Cardiac fibroblast (primary cell): ENCODE measurements at regions not wholly inside any gene's neighbourhood (a gene's known extent, or its start where the extent isn't known, plus 50 kb on each side); places are given as distances from the start of the nearest gene placed in this dataset.
"Not testable (repeated sequence)": the region's sequence is repeated elsewhere in the genome, so short reads cannot be mapped to it uniquely, and the experiment has no call there.

ENCODE experiments used
- DNase-seq, 2 donors: peaks; one replicate each; pipeline versions ENCODE4 v3.0.0 to v3.0.0-alpha.2; 2010; ENCODE audit warnings: low read depth in 2 of 2
- H3K4me3 ChIP-seq, 2 donors: replicated peaks in 1 of 2; 1 replicate in 1 of 2; 2 replicates in 1 of 2; pipeline ENCODE4 v1.5.1; 2011; ENCODE audit warnings: low read depth in 2 of 2, low read length in 2 of 2, mild to moderate bottlenecking in 2 of 2, moderate library complexity in 1 of 2

DNA sequence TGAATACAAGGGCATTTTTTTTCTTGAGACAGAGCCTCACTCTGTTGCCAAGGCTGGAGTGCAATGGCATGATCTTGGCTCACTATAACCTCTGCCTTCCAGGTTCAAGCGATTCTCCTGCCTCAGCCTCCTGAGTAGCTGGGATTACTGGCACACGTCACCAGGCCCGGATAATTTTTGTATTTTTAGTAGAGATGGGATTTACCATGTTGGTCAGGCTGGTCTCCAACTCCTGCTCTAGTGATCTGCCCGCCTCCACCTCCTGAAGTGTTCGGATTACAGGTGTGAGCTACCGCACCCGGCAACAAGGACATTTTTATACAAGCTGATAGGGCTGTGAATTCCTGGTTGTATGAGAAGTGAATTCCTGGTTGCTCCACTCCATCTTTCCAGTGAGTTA lies 577.7 kb upstream of the TPTE start:
- not testable (repeated sequence) for H3K4me3 ChIP-seq, DNase-seq

DNA sequence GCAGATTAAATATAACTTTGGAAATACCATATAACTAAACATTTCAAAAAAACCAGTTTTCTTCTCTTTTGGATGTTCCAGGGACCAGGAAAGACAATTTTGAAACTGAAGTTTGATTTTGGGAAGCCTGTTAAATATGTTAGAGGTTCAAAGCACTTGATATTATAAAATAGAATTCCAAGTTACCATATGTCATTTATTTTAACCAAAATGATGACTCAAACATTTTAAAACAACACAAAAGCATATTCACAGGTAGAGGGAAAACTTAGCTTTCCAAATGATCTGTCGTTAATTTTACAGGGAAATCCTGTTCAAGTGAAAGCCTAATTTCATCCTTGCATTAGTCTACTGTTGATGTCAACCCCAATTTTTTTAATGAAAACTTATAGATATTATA lies 575.3 kb upstream of the TPTE start:
- not testable (repeated sequence) for H3K4me3 ChIP-seq, DNase-seq

DNA sequence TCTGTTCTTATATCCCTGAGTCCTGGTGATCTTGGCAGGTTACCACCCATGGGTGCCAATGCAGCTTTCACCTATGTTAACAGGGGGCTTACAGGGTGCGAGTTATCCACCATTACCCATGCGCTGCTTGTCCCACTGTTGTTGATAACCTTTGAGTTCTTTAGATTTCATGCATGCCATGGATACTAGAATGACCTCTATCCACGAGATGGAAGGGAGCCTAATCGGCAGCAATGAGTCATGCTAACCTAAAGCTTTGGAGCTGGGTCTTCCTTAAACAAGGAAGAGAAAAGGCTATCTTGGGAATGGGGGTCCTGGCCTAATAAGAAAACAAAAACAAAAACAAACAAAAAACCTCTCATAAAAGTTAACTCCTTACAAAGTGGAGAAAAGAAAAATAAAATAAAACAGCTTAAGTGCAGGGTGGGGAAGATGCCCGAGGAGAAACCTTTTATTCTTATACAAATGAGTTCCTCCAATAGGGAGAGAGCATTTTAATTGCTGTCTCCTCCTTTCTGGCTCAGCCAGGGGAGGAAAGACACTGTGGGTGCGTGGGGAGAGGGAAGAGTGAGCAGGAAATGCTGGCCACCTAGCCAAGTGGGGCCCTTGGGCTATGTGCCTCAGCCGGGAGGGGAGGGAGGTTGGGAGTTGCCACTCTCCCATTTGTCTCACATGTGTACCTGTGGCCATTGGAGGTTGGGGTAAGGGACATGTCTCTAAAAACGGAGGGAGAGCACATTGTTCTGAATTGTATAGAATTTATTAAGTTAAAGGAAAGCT lies 571.7 kb upstream of the TPTE start:
- not testable (repeated sequence) for DNase-seq, H3K4me3 ChIP-seq

DNA sequence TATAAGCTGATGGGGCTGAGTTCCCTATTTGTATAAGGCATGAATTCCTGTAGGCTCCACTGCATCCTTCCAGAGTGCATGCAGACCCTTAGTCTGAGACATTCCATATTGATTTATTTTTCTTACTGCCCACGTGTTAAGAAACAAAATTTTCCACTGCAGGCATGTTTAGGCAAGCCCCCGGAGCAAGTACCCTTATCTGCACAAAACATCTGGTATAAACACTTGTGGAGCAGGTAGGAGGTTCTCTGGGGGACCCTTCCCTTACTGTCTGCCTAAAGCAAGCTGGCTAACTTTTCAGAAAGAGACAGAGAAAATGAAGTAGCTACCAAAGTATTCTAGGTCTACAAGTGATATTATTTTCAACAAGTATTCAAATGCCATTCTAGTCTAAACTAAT lies 571.0 kb upstream of the TPTE start:
- not testable (repeated sequence) for H3K4me3 ChIP-seq, DNase-seq

DNA sequence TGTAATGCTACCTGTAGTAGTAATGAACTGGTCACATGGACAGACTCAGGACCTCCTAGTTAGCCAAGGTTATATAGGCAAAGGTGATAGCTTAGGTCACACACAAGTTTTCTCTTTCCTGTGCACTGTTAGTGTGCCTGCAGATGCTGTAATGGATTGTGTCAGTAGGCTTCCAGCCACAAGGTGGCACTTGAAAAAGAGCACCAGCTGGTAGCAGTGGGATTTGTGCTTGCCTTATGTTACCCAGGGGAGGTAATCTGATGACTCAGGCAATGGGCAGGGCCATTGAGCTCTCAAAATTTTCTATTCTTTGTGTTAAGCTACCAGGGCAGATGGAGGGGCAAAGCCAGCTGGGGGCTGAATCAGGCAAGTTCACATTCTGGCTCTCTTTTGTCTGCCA lies 562.6 kb upstream of the TPTE start:
- not testable (repeated sequence) for H3K4me3 ChIP-seq, DNase-seq

DNA sequence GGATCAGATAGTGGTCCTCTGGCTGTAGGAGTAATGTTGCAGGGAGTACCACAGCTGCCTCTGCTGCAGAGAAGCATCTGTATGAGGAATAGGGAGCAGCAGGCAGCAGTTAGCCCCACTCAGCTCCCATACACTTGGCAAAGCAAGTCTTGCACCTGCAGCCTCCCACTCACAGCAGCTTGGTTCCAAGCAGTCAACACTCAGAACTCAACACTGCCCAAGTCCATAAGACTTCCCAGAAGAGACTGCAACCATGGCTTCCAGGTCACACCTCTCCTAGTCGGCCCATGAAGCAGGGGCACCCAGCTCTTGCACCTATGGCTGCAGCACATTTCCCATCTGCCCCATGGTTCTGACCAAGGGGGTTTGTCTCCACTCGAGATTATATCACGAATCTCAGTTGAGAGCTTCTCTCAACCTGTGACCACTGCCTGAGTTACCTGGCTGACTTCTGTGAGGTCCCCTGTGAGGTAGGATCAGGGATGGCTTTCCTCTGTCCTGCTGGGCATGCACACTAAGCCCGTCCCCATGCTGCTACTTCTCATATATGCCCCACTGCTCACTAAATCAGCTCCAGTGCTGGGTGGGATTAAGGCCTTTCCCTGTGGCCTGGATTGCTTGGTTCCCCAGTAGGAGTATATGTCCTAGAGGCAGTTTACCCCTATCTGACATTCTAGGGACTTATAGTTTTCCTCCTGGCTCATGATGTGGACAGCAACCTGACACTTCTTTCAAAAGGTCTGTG lies 562.0 kb upstream of the TPTE start:
- DNase-seq, H3K4me3 ChIP-seq: not testable (repeated sequence)

DNA sequence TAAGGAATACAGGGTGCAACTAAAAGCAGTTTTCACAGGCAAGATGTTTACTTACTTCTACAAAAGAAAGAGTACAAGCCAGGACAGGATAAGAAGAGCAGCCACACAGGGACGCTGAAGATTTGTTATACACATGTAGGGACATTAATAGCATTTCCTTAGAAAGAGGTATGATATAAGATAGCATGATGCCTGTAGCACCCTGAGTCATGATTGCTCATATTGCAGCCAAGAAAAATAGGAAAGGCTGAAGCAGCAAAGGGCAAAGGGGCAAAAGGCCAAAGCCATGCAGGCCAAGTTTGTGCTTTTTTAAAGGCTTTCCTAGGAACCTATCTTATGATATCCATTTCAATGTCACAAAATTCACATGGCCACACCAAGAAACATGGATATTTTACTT lies 552.0 kb upstream of the TPTE start:
- not testable (repeated sequence) for DNase-seq

DNA sequence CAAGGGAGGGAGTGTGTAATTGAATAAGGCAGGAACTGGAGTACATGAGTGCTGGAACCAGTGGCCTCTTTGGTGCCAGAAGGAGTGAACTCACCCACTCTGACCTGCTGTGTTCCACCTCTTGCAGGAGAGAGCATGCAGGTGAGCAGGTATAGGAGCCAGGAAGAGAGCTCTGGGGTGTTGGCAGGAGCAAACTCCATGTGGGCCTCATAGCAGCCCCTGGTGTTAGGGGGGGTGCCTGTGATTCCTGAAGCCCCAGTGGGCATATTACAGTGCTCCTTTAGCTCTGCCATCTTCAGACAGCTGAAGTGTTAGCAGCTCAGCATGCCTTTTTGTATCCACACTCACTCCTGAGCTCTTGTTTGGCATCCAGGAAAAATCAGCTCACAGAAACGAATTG lies 549.4 kb upstream of the TPTE start:
- DNase-seq, H3K4me3 ChIP-seq: not testable (repeated sequence)

More for the DNA sequence above, 552.0 kb upstream of the TPTE start:
- H3K4me3 ChIP-seq, result not testable (repeated sequence)

DNA sequence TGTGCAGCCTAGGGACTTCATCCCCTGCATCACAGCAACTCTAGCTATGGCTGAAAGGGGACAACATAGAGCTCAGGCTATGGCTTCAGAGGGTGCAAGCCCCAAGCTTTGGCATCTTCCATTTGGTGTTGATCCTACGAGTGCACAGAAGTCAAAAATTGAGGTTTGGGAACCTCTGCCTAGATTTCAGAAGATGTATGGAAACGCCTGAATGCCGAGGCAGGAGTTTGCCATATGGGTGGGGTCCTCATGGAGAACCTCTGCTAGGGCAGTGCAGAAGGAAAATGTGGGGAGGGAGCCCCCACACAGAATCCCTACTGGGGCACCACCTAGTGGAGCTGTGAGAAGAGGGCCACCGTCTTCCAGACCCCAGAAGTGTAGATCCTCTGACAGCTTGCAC lies 543.0 kb upstream of the TPTE start:
- H3K4me3 ChIP-seq, result not testable (repeated sequence)

DNA sequence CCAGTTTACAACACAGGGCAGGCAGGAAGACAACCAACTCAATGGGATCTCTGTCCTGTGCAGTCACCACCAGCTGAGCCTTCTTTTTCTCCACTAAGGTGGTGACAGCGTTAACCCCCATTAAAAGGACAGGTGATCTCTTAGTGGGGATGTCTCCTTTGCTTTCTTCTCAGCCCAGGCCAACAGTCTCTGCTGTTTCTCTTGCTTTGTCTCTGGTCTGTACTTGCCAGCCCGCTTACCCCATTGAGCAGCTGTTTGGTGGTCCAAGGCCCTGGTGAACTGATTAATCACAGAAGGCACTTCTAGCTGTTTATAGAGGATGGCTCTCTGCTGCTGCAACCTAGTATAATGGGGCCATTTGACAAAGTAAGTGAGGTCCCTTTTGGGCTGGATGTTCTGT lies 523.9 kb upstream of the TPTE start:
- DNase-seq, H3K4me3 ChIP-seq: not testable (repeated sequence)

More for the DNA sequence above, 543.0 kb upstream of the TPTE start:
- not testable (repeated sequence) for DNase-seq

DNA sequence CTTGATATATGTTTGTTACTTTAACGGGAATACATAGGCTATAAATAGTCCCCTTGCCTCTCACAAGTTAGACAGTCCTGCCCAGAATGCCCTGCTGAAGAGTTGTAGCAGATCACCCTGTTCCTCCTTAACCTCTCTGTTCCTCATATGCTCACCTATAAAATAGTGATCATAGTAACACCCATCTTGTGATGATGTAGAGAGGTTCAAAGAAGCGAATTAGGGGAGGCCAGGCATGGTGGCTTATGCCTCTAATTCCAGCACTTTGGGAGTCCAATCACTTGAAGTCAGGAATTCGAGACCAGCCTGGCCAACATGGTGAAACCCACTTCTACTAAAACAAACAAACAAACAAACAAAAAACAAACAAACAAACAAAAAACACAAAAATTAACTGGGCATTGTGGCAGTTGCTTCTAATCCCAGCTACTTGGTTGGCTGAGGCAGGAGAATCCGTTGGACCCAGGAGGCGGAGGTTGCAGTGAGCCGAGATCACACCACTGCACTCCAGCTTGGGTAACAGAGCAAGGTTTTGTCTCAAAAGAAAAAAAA lies 518.5 kb upstream of the TPTE start:
- not testable (repeated sequence) for H3K4me3 ChIP-seq, DNase-seq

DNA sequence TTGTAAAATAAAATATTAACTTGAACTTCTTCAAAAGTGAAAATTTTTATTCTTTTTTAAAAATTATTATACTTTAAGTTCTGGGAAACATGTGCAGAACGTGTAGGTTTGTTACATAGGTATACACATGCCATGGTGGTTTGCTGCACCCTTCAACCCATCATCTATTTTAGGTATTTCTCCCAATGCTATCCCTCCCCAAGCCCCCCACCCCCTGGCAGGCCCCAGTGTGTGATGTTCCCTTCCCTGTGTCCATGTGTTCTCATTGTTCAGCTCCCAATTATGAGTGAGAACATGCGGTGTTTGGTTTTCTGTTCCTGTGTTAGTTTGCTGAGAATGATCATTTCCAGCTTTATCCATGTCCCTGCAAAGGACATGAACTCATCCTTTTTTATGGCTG lies 515.6 kb upstream of the TPTE start:
- not testable (repeated sequence) for DNase-seq, H3K4me3 ChIP-seq

DNA sequence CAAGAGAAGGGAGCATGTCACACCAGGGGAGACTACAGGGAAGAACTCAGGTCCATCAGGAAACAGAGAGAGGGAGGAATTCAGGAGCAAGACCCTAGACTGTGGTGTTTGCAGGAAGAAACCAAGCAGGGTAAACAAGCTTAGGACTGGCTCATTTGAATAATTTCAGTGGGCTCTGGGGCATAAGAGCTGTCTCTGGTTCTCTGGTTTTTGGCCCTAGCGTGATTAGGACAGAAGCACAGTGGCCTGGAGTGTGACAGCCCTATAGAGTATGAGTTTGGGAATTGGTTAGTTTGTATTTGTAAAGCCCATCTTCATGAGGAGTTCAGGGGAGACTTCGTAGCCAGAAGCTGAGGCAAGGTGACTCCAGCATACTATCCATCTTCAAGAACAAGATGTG lies 504.4 kb upstream of the TPTE start:
- not testable (repeated sequence) for DNase-seq, H3K4me3 ChIP-seq

DNA sequence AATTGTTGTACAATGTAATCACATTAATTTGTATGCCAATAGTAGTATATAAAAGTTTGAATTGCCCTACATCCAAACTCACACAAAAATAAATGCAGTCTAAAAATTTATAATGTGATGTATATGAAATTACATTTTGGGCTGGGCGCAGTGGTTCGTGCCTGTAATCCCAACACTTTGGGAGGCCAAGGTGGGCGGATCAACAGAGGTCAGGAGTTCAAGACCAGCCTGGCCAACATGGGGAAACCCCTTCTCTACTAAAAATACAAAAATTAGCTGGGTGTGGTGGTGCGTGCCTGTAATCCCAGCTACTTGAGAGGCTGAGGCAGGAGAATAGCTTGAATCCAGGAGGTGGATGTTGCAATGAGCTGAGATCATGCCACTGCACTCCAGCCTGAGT lies 503.6 kb upstream of the TPTE start:
- H3K4me3 ChIP-seq, DNase-seq: not testable (repeated sequence)

DNA sequence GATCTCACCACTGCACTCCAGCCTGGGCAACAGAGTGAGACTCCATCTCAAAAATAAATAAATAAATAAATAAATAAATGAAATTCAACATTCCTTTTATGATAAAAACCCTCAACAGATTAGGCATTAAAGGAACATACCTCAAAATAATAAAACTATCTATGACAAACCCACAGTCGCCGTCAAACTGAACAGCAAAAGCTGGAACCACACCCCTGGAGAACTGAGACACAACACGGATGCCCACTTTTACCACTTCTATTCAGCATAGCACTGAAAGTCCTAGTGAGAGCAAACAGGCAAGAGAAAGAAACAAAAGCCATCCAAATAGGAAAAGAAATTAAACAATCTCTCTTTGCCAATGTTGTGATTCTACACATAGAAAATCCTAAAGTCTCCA lies 499.9 kb upstream of the TPTE start:
- DNase-seq, H3K4me3 ChIP-seq: not testable (repeated sequence)

DNA sequence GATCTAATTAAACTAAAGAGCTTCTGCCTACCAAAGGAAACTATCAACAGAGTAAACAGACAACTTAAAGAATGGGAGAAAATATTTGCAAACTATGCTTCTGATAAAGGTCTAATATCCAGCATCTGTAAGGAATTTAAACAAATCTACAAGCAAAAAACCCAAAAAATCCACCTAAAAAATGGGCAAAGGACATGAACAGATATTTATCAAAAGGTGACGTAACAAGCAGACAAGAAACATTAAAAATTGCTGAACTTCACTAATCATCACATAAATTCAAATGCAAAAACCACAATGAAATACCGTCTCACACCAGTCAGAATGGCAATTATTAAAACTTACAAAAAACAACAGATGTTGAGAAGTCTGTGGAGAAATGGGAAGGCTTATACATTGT lies 498.6 kb upstream of the TPTE start:
- not testable (repeated sequence) for DNase-seq, H3K4me3 ChIP-seq
